ENCODE measurements at regions not wholly inside any gene's neighbourhood (a gene's known extent, or its start where the extent isn't known, plus 50 kb on each side); places are given as distances from the start of the nearest gene placed in this dataset.

- ATAC-seq (replicated peaks in 1 of 4) (no peak), DNase-seq (no peak)
- H3K4me3 ChIP-seq (ENCODE audit: control insufficient read depth in 1 of 2, extremely low read depth in 1 of 2, low read length in 1 of 2): no peak overlapping the region
- no peak overlapping the region for H3K27ac ChIP-seq (ENCODE audit: low read length)
- CTCF ChIA-PET: no interaction called here
- no peaks in the 10 kb centered on the region for H3K36me3 Mint-ChIP-seq
- H3K4me1 Mint-ChIP-seq: no peaks in the 10 kb centered on the region
- no peaks in the 10 kb centered on the region for H3K4me1 ChIP-seq (ENCODE audit: control insufficient read depth in 1 of 2, extremely low read depth in 1 of 2, insufficient read depth in 2 of 2, low read length in 2 of 2)
- no peaks in the 10 kb centered on the region for H3K27me3 ChIP-seq (replicated peaks in 1 of 2; ENCODE audit: control insufficient read depth in 2 of 2, extremely low read depth in 1 of 2, insufficient read depth in 2 of 2, low read length in 1 of 2)
- 88% methylated on average over 1 of the region's 1 CpG for WGBS (ENCODE audit: insufficient coverage)
- POLR2A ChIA-PET: no interaction called here
- H3K27ac Mint-ChIP-seq: no peak overlapping the region
- H3K9me3 Mint-ChIP-seq: no peaks in the 10 kb centered on the region
- peaks cover 2 to 14% of the 10 kb centered on the region in 2 donors for H3K27me3 Mint-ChIP-seq
- H3K9me3 ChIP-seq: no peaks in the 10 kb centered on the region
- H3K36me3 ChIP-seq (ENCODE audit: control insufficient read depth in 2 of 2, extremely low read depth in 1 of 2, insufficient read depth in 1 of 2, low read length in 1 of 2): no peaks in the 10 kb centered on the region
- H3K4me3 Mint-ChIP-seq: no peak overlapping the region
These were observed 460.2 kb upstream of the CDH4 start for GRCh38 chr20:60791823-60792222.

GRCh38 chr20:60792941-60793340 lies 459.1 kb upstream of the CDH4 start:
- ATAC-seq (replicated peaks in 1 of 4): no peak
- CTCF ChIA-PET: no interaction called here

GRCh38 chr20:60794674-60795073 lies 457.4 kb upstream of the CDH4 start:
- Histone ChIP-seq H3K4me1 (ENCODE audit: control insufficient read depth in 1 of 2, extremely low read depth in 1 of 2, insufficient read depth in 2 of 2, low read length in 2 of 2) (no peaks in the 10 kb centered on the region), H3K4me3 (ENCODE audit: control insufficient read depth in 1 of 2, extremely low read depth in 1 of 2, low read length in 1 of 2) (no peak overlapping the region), H3K36me3 (ENCODE audit: control insufficient read depth in 2 of 2, extremely low read depth in 1 of 2, insufficient read depth in 1 of 2, low read length in 1 of 2) (no peaks in the 10 kb centered on the region), H3K9me3 (no peaks in the 10 kb centered on the region), H3K27ac (ENCODE audit: low read length) (no peak overlapping the region), H3K27me3 (replicated peaks in 1 of 2; ENCODE audit: control insufficient read depth in 2 of 2, extremely low read depth in 1 of 2, insufficient read depth in 2 of 2, low read length in 1 of 2) (no peaks in the 10 kb centered on the region)
- WGBS (ENCODE audit: insufficient coverage): 78% methylated on average over 1 of the region's 4 CpGs
- no peak overlapping the region for H3K27ac Mint-ChIP-seq
- POLR2A ChIA-PET: no interaction called here
- H3K36me3 Mint-ChIP-seq: no peaks in the 10 kb centered on the region
- DNase-seq: no peak
- CTCF ChIA-PET: no interaction called here
- ATAC-seq (replicated peaks in 1 of 4): no peak
- H3K4me3 Mint-ChIP-seq: no peak overlapping the region
- peaks cover 2 to 16% of the 10 kb centered on the region in 2 donors for H3K27me3 Mint-ChIP-seq
- peaks cover 0 to 4% (median 3%) of the 10 kb centered on the region in 3 donors for H3K9me3 Mint-ChIP-seq
- H3K4me1 Mint-ChIP-seq: no peaks in the 10 kb centered on the region

More at GRCh38 chr20:60792941-60793340, 459.1 kb upstream of the CDH4 start:
- no peaks in the 10 kb centered on the region for H3K36me3 Mint-ChIP-seq
- POLR2A ChIA-PET: no interaction called here
- WGBS (ENCODE audit: insufficient coverage): 50% methylated on average over 1 of the region's 6 CpGs
- Histone ChIP-seq H3K27ac (ENCODE audit: low read length) (no peak overlapping the region), H3K27me3 (replicated peaks in 1 of 2; ENCODE audit: control insufficient read depth in 2 of 2, extremely low read depth in 1 of 2, insufficient read depth in 2 of 2, low read length in 1 of 2) (no peaks in the 10 kb centered on the region), H3K4me1 (ENCODE audit: control insufficient read depth in 1 of 2, extremely low read depth in 1 of 2, insufficient read depth in 2 of 2, low read length in 2 of 2) (no peaks in the 10 kb centered on the region), H3K4me3 (ENCODE audit: control insufficient read depth in 1 of 2, extremely low read depth in 1 of 2, low read length in 1 of 2) (no peak overlapping the region), H3K36me3 (ENCODE audit: control insufficient read depth in 2 of 2, extremely low read depth in 1 of 2, insufficient read depth in 1 of 2, low read length in 1 of 2) (no peaks in the 10 kb centered on the region), H3K9me3 (no peaks in the 10 kb centered on the region)
- peaks cover 2 to 18% of the 10 kb centered on the region in 2 donors for H3K27me3 Mint-ChIP-seq
- no peaks in the 10 kb centered on the region for H3K4me1 Mint-ChIP-seq
- peaks cover 0 to 4% (median 0%) of the 10 kb centered on the region in 3 donors for H3K9me3 Mint-ChIP-seq
- H3K27ac Mint-ChIP-seq: no peak overlapping the region
- no peak overlapping the region for H3K4me3 Mint-ChIP-seq
- DNase-seq: no peak

GRCh38 chr20:60795651-60796050 lies 456.4 kb upstream of the CDH4 start:
- POLR2A ChIA-PET: no interaction called here
- Mint-ChIP-seq H3K4me1 (no peaks in the 10 kb centered on the region), H3K27ac (no peak overlapping the region), H3K4me3 (no peak overlapping the region), H3K9me3 (peaks cover 4 to 8% (median 5%) of the 10 kb centered on the region in 3 donors), H3K27me3 (peaks cover 2 to 20% of the 10 kb centered on the region in 2 donors), H3K36me3 (no peaks in the 10 kb centered on the region)
- WGBS (ENCODE audit: insufficient coverage): no CpG with 5 or more reads among the region's 1 CpG
- Histone ChIP-seq H3K36me3 (ENCODE audit: control insufficient read depth in 2 of 2, extremely low read depth in 1 of 2, insufficient read depth in 1 of 2, low read length in 1 of 2) (no peaks in the 10 kb centered on the region), H3K9me3 (no peaks in the 10 kb centered on the region), H3K27me3 (replicated peaks in 1 of 2; ENCODE audit: control insufficient read depth in 2 of 2, extremely low read depth in 1 of 2, insufficient read depth in 2 of 2, low read length in 1 of 2) (no peaks in the 10 kb centered on the region), H3K27ac (ENCODE audit: low read length) (no peak overlapping the region), H3K4me3 (ENCODE audit: control insufficient read depth in 1 of 2, extremely low read depth in 1 of 2, low read length in 1 of 2) (no peak overlapping the region), H3K4me1 (ENCODE audit: control insufficient read depth in 1 of 2, extremely low read depth in 1 of 2, insufficient read depth in 2 of 2, low read length in 2 of 2) (no peaks in the 10 kb centered on the region)
- no peak for ATAC-seq (replicated peaks in 1 of 4)
- CTCF ChIA-PET: no interaction called here
- no peak for DNase-seq

- Mint-ChIP-seq H3K4me1 (no peaks in the 10 kb centered on the region), H3K36me3 (no peaks in the 10 kb centered on the region), H3K27ac (no peak overlapping the region), H3K9me3 (peaks cover 4 to 12% (median 11%) of the 10 kb centered on the region in 3 donors), H3K27me3 (peaks cover 0 to 9% of the 10 kb centered on the region in 2 donors), H3K4me3 (no peak overlapping the region)
- no peaks in the 10 kb centered on the region for H3K36me3 ChIP-seq (ENCODE audit: control insufficient read depth in 2 of 2, extremely low read depth in 1 of 2, insufficient read depth in 1 of 2, low read length in 1 of 2)
- peaks cover 0 to 3% of the 10 kb centered on the region in 2 experiments for H3K27me3 ChIP-seq (replicated peaks in 1 of 2; ENCODE audit: control insufficient read depth in 2 of 2, extremely low read depth in 1 of 2, insufficient read depth in 2 of 2, low read length in 1 of 2)
- no peak overlapping the region for H3K4me3 ChIP-seq (ENCODE audit: control insufficient read depth in 1 of 2, extremely low read depth in 1 of 2, low read length in 1 of 2)
- H3K9me3 ChIP-seq: no peaks in the 10 kb centered on the region
- H3K27ac ChIP-seq (ENCODE audit: low read length): no peak overlapping the region
- no CpG with 5 or more reads among the region's 1 CpG for WGBS (ENCODE audit: insufficient coverage)
- H3K4me1 ChIP-seq (ENCODE audit: control insufficient read depth in 1 of 2, extremely low read depth in 1 of 2, insufficient read depth in 2 of 2, low read length in 2 of 2): no peaks in the 10 kb centered on the region
- ChIA-PET CTCF (no interaction called here), POLR2A (no interaction called here)
- DNase-seq (no peak), ATAC-seq (replicated peaks in 1 of 4) (no peak)
These were observed 451.9 kb upstream of the CDH4 start for GRCh38 chr20:60800185-60800584.

GRCh38 chr20:60802676-60803075 lies 449.4 kb upstream of the CDH4 start:
- ChIA-PET CTCF (no interaction called here), POLR2A (no interaction called here)
- H3K9me3 Mint-ChIP-seq: peaks cover 3 to 12% (median 11%) of the 10 kb centered on the region in 3 donors
- H3K4me3 Mint-ChIP-seq: no peak overlapping the region
- no peaks in the 10 kb centered on the region for H3K4me1 ChIP-seq (ENCODE audit: control insufficient read depth in 1 of 2, extremely low read depth in 1 of 2, insufficient read depth in 2 of 2, low read length in 2 of 2)
- peaks cover 0 to 3% of the 10 kb centered on the region in 2 experiments for H3K27me3 ChIP-seq (replicated peaks in 1 of 2; ENCODE audit: control insufficient read depth in 2 of 2, extremely low read depth in 1 of 2, insufficient read depth in 2 of 2, low read length in 1 of 2)
- no peak for ATAC-seq (replicated peaks in 1 of 4)
- no peak overlapping the region for H3K4me3 ChIP-seq (ENCODE audit: control insufficient read depth in 1 of 2, extremely low read depth in 1 of 2, low read length in 1 of 2)
- H3K27ac Mint-ChIP-seq: no peak overlapping the region
- H3K4me1 Mint-ChIP-seq: no peaks in the 10 kb centered on the region
- no peak for DNase-seq
- no peak overlapping the region for H3K27ac ChIP-seq (ENCODE audit: low read length)
- no peaks in the 10 kb centered on the region for H3K36me3 ChIP-seq (ENCODE audit: control insufficient read depth in 2 of 2, extremely low read depth in 1 of 2, insufficient read depth in 1 of 2, low read length in 1 of 2)
- WGBS (ENCODE audit: insufficient coverage): 74% methylated on average over 3 of the region's 5 CpGs
- peaks cover 0 to 11% of the 10 kb centered on the region in 2 donors for H3K27me3 Mint-ChIP-seq
- H3K36me3 Mint-ChIP-seq: no peaks in the 10 kb centered on the region
- H3K9me3 ChIP-seq: no peaks in the 10 kb centered on the region

Data from T-cell (primary cell).